GM18870 (cell line): ENCODE measurements at regions not wholly inside any gene's neighbourhood (a gene's known extent, or its start where the extent isn't known, plus 50 kb on each side); places are given as distances from the start of the nearest gene placed in this dataset.
"Not testable (repeated sequence)": the region's sequence is repeated elsewhere in the genome, so short reads cannot be mapped to it uniquely, and the experiment has no call there.

ENCODE experiments used
- ATAC-seq: cut with Tn5 transposase; IDR thresholded peaks from one replicate; pipeline ENCODE4 v1.9.1; 2021; ENCODE audit warnings: moderate library complexity; ENCODE audit not compliant: unreplicated experiment

- ATAC-seq, result peak; percentile 20
These were observed 166.9 kb downstream of the CWH43 start for GRCh38 chr4:49153011-49153410.

DNA sequence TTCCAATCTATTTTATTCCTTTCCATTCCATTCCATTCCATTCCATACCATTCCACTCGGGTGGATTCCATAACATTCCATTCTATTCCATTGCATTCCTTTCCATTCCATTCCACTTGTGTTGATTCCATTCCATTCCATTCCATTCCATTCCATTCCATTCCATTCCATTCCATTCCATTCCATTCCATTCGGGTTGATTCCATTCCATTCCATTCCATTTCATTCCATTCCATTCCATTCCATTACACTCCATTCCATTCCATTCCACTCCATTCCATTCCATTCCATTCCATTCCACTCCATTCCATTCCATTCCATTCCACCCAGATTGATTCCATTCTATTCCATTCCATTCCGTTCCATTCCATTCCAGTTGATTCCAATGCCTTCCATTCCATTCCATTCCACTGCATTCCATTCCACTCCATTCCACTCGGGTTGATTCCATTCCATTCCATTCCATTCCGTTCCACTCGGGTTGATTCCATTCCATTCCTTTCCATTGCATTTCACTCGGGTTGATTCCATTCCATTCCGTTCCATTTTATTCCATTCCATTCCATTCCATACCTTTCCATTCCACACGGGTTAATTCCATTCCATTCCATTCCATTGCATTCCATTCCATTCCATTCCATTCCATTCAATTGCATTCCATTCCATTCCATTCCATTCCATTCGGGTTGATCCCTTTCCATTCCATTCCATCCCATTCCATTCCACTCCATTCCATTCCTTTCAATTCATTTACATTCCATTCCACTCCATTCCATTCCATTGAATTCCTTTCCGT, 168.4 kb downstream of the CWH43 start:
- peak; percentile 64 for ATAC-seq

DNA sequence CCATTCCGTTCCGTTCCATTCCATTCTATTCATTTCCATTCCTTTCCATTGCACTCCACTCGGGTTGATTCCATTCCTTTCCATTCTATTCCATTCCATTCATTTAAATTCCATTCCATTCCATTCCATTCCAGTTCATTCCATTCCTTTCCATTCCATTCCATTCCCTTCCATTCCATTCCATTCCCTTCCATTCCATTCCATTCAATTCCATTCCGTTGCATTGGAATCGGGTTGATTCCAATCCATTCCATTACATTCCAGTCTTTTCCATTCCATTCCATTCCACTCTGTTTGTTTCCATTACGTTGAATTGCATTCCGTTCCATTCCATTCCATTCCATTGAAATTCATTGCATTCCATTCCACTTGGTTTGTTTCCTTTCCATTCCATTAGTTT, 169.2 kb downstream of the CWH43 start:
- ATAC-seq, result not testable (repeated sequence)

- ATAC-seq, result not testable (repeated sequence)
These were observed 170.2 kb downstream of the CWH43 start for GRCh38 chr4:49156309-49156708.

GRCh38 chr4:49157630-49158029, 171.6 kb downstream of the CWH43 start:
- ATAC-seq, result not testable (repeated sequence)

DNA sequence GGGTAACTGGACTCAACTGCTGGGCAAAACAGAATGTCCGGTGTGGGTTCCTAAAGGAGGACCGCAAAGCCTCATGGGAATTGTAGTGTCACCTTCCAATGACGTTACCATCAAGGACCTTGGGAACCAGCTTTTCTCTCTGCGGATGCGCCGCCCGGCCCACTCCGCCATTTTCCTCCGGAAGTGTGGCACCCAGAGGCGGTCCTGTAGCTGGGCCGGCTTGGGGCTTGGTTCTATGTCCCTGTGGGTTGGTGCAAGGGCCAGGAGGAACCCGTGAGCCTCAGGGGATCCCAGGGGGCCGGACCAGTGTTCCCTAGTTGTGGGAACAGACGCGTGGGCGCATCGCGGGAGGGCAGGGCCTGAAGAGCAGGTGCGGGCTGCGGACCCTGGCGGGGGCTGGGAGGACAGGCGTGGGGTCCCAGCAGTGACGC, 175.1 kb downstream of the CWH43 start:
- ATAC-seq, result not testable (repeated sequence)

DNA sequence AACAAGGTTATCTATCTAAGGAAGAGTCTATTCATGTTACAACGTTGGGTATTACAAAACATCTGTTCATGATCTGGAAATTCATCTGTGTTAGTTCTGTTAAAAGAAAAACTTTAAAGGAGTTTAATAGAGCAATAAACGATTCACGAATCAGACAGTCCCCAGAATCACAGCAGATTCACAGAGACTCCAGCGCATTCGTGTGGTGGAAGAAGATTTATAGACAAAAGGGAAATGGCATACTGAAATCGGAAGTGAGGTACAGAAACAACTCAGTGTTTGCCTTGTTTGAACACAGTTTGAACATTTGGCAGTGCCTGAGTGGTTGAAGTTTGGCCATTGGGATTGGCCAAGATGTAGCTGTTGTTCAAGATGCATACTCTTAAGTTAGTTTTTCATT, 178.8 kb downstream of the CWH43 start:
- ATAC-seq, result not testable (repeated sequence)

DNA sequence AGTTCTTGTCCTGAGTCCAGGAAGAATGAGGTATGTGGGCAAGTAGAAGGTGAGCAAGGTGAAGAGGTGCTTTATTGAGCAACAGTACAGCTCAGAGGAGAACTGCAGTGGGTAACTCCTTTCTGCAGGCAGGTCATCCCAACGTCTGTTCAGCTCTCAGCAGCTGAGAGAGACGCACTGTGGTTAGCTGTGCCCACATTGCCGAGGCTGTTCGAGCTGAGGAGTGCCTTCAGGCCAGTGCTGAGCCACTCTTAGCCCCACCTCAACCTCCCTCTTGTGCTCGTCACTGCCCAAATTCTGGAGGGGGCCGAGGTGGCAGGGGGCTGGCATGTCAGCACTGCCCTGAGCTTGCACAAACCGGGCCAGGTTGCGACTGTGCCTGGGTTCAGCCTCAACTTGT, 191.8 kb downstream of the CWH43 start:
- not testable (repeated sequence) for ATAC-seq

GRCh38 chr4:49181088-49181487, 195.0 kb downstream of the CWH43 start:
- not testable (repeated sequence) for ATAC-seq

- not testable (repeated sequence) for ATAC-seq
These were observed 225.5 kb downstream of the CWH43 start for GRCh38 chr4:49211396-49212194.

GRCh38 chr4:49213250-49213649, 227.2 kb downstream of the CWH43 start:
- not testable (repeated sequence) for ATAC-seq

- ATAC-seq, result not testable (repeated sequence)
These were observed 227.7 kb downstream of the CWH43 start for GRCh38 chr4:49213750-49214149.

DNA sequence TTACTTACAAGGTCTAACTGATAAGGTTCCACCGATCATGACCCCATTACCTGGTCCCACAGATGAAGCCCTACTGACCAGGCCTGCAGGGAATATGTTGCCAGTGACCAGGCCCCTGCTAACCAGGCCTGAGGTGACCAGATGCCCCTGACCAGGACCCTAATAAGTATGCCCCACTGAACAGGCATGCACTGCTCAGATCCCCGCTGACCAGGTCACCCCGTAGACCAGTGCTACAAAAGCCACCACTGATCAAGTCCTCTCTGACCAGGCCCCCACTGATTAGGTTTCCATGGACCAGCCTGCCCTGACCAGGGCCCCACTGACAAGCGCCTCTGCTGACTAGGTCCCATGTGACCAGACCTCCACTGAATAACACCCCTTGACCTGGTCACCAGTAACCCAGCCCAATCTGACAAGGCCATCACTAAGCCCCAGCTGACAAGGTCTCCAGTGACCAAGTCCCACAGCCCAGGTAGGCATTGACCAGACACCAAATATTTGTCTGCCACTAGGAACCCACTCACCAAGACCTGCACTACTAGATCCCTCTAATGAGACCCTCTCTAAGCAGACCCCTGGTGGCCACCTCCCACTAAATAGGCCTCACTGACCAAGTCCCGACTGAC, 228.5 kb downstream of the CWH43 start:
- not testable (repeated sequence) for ATAC-seq

DNA sequence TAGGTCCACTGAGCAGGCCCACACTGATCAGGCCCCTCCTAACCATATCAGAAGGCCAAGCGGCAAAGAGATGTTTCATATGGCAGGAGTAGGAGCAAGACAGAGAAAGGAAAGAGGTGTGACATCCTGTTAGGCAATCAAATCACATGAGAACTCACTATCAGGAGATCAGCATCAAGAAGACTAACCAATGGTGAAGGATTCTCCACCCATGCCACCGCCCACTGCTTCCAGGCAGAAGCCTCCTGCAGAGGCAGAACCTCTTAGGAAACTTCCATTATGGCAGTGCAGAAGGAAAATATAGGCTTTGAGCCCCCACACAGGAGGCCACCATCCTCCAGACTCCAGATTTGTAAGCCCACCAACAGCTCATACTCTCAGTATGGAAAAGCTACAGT, 229.0 kb downstream of the CWH43 start:
- ATAC-seq, result not testable (repeated sequence)

DNA sequence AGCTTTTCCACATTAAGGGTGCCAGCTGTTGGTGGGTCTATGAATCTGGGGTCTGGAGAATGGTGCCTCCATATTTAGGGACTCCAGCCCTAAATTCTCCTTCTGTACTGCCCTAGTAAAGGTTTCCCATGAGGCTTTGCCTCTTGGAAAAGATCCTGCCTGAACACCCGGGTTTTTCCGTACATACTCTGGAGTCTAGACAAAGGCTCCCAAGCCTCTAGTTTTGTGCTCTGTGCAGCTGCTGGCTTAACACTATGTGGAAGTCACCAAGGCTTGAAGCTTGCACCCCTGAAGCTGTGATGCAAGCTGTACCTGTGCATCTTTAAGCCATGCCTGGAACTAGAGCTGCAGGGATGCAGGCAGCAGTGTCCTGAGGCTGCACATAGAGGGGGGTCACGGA, 230.5 kb downstream of the CWH43 start:
- not testable (repeated sequence) for ATAC-seq

DNA sequence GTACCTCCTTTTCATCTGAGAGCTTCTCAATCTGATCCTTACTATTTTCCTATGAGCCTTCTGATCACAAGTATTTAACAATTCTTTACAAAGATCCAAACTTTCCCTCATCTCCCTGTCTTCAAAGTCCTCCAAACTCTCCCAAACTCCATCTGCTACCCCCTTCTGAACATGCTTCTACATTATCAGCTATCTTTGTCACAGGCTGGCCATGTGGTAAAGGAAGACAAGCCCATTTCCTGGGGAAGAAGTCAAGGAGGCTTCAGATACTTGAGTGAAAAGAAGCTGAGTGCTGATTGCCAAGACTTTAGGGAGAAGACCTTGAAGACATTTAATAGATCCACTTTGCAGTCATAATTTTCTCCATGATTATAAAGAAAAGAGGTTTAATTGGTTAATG, 231.4 kb downstream of the CWH43 start:
- no peak for ATAC-seq

- ATAC-seq, result not testable (repeated sequence)
These were observed 232.0 kb downstream of the CWH43 start for GRCh38 chr4:49218094-49218493.

DNA sequence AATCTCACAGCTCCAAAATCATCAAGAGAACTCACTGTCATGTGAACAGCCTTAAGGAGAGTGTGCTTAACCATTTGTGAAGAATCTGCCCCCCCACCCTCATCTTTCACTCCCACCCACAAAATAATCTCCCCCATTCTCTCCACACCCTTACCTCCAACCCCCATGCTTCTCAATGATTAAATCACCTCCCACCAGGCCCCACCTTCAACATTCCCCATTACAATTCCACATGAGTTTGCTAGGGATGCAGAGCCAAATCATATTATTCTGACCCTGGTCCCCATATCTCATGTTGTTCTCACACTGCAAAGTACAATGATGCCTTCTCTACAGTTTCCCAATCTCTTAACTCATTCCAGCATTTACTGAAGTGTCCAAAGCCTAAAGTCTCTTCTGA, 232.9 kb downstream of the CWH43 start:
- ATAC-seq, result not testable (repeated sequence)

DNA sequence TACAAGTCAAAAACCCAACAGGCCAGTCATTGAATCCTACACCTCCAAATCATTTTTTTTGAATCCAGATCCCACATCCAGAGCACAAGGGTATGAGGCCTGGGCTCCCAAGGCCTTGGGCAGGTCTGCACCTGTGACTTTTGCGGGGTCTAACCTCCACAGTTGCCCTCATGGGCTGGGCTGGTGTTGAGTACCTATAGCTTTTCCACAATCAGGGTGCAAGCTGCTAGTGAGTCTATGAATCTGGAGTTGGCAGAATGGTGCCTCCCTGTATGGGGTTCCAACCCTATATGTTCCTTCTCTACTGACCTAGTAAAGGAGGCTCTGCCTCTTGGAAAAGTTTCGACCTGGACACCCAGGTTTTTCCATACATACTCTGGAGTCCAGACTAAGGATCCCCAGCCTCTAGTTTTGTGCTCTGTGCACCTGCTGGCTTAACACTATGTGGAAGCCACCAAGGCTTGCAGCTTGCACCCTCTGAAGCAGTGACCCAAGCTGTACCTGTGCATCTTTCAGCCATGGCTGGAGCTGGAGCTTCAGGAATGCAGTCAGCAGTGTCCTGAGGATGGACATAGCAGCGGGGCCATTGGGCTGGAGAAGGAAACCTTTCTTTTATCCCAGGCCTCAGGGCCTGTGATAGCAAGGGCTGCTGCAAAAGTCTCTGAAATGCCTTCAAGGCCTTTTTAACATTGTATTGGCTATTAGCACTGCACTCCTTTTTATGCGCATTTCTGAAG, 233.6 kb downstream of the CWH43 start:
- ATAC-seq, result not testable (repeated sequence)

DNA sequence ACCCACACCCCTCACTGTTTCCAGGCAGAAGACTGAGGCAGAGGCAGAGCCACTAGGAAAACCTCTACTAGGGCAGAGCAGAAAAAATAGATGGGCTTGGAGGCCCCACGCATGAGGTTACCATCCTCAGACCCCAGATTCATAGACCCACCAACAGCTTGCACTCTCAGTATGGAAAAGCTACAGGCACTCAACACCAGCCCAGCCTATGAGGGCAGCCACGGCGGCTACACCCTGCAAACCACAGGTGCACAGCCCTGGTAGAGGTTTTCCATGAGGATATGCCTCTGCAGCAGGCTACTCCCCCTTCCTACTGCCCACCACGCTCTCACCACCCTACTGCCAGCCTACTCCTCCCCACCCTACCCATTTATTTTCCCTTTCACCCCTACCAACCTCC, 235.1 kb downstream of the CWH43 start:
- ATAC-seq, result no peak

DNA sequence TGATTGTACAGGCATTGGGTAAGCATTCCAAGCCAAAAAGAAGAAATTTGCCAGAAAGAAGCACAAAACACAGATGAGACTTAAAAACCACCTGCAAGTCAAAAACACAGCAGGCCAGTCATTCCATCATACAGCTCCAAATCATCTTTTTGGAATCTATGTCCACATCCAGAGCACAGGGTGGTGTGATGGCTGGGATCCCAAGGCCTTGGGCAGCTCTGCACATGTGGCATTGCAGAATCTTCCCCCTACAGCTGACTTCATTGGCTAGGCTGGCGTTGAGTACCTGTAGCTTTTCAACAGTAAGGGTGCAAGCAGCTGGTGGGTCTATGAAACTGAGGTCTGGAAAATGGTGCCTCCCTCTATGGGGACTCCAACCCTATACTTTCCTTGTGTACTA, 236.7 kb downstream of the CWH43 start:
- ATAC-seq, result not testable (repeated sequence)
